GM12872 (cell line): ENCODE measurements at regions not wholly inside any gene's neighbourhood (a gene's known extent, or its start where the extent isn't known, plus 50 kb on each side); places are given as distances from the start of the nearest gene placed in this dataset.

Experiments used
- CTCF ChIP-seq: IDR thresholded peaks from 3 replicates; pipeline ENCODE4 v1.5.1; 2011; ENCODE audit warnings: low read depth, mild to moderate bottlenecking, low read length, moderate library complexity; ENCODE audit not compliant: insufficient read depth

DNA sequence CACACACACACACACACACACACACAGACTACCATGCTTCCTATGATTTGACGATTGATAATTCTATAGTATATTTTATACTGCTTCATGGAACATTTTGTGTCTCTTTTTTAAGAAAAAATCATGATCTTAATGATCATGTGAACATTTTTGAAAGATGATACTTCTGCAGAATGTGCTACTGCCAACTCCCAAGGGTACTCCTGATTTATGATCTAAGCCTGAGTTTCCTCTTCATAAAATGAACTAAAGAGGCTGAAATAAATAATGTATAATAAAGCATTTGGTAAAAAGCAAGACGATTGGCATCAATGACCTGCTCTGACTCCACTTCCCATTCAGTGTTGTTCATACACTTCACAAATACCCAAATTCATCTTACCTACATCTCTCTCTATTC, 333.8 kb upstream of the RBMS3 start:
- TF ChIP-seq CTCF, result no peak

DNA sequence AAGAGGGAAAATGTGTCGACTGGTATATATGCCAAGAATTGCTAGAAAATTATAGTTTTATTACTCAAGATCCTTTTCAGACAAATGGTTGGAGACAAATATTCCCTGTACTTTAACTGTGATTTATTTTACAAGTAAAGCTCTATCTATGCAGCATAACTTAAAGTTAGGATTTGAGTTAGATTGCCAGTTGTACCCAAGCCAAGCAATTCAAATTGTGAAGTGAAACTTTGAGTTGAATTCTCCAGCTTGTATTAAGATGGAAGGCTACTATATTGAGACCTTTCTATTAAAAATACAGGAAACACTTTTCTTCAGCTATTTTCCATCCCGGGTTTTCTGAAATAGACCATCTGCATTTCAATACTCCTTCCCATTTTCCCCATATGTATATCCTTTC, 333.1 kb upstream of the RBMS3 start:
- TF ChIP-seq CTCF, result no peak

- no peak for TF ChIP-seq CTCF
Measured at GRCh38 chr3:28948685-28949084, 332.2 kb upstream of the RBMS3 start.

DNA sequence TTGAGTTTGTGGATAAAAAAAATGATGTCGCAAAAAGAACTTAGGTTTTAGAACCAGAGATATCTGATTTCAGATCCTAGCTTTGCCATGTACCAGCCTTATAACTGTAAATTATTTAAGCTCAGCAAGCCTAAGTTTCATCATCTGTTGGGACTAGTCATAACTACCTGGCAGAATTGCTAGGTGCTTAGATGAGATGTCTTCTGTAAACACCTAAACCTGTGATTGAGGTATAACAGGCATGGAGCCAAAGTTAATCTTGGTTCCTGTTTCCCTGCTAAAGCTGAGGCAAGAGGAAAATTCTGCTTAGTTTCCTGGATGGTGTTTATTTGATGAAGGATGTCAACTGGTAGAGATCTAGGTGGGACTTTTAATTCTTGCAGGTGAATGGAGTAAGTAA, 331.3 kb upstream of the RBMS3 start:
- no peak for TF ChIP-seq CTCF

DNA sequence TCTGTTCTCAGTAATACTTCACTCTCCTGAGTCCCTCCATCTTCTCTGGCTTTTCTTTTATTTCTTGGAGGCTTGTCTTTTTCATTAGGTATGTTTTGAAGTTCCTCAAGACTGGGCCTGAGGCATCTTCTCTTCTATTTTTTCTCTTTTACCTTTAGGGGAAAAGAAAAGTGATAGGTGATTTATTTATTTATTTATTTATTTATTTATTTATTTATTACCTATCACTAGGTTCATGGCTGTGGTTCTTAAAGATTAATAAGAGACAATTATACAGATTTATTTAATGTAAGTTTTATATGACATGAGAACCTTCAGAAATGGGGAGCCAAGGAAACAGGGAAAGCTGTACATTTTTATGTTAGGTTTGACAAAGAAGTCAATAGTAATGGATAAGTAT, 330.3 kb upstream of the RBMS3 start:
- TF ChIP-seq CTCF, result no peak

- no peak for TF ChIP-seq CTCF
Measured at GRCh38 chr3:28951772-28952556, 328.9 kb upstream of the RBMS3 start.

GRCh38 chr3:28958656-28959055, 322.2 kb upstream of the RBMS3 start:
- no peak for TF ChIP-seq CTCF

DNA sequence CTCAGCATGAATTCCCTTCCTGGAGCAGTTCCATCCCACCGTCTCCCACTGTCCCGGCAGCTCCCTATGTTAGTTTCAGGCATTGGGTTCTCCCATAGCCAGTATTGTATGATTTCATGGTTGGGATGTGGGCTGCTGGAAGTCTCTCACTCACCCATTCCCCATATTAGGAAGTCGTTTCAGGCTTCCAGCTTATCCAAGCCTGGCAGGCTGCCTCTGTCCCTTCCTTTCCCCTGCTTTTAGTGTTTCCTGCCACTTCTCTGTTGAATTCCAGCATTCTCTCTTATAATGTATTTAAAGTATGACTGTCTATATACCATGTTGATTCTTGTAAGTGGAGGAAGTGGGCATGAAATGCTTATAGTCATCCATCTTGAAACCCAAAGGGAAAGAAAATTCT, 309.7 kb upstream of the RBMS3 start:
- no peak for TF ChIP-seq CTCF
